Liver (tissue), 8 donors: ENCODE measurements at regions not wholly inside any gene's neighbourhood (a gene's known extent, or its start where the extent isn't known, plus 50 kb on each side); places are given as distances from the start of the nearest gene placed in this dataset.
"Not testable (repeated sequence)": the region's sequence is repeated elsewhere in the genome, so short reads cannot be mapped to it uniquely, and the experiment has no call there.

Experiments
- DNase-seq: peaks from one replicate; pipeline ENCODE4 v3.0.0-alpha.2; 2017; ENCODE audit warnings: low spot score
- H3K27ac ChIP-seq, 2 donors: one replicate each; pipeline ENCODE4 v1.7.0; 2013; ENCODE audit warnings: inconsistent platforms in 2 of 2, low read length in 2 of 2, control low read depth in 1 of 2, low read depth in 1 of 2, mild to moderate bottlenecking in 1 of 2
- H3K27me3 ChIP-seq, 4 donors: one replicate each; pipeline versions ENCODE4 v1.6.1 to v1.7.0; 2013; ENCODE audit warnings: low read length in 3 of 4, inconsistent platforms in 1 of 4, mild to moderate bottlenecking in 1 of 4, moderate library complexity in 1 of 4; ENCODE audit not compliant: control insufficient read depth in 4 of 4, insufficient read depth in 4 of 4
- H3K36me3 ChIP-seq, 4 donors: one replicate each; pipeline versions ENCODE4 v1.6.1 to v1.7.0; 2013; ENCODE audit warnings: low read length in 3 of 4, mild to moderate bottlenecking in 3 of 4, low read depth in 1 of 4, moderate library complexity in 1 of 4; ENCODE audit not compliant: control insufficient read depth in 4 of 4, insufficient read depth in 3 of 4
- H3K4me1 ChIP-seq, 4 donors: one replicate each; pipeline versions ENCODE4 v1.6.1 to v1.7.0; 2013; ENCODE audit warnings: low read length in 3 of 4, mild to moderate bottlenecking in 3 of 4, moderate library complexity in 1 of 4; ENCODE audit not compliant: control insufficient read depth in 4 of 4, insufficient read depth in 4 of 4
- H3K4me3 ChIP-seq, 3 donors: one replicate each; pipeline versions ENCODE4 v1.6.1 to v1.7.0; 2013; ENCODE audit warnings: low read length in 3 of 3, control low read depth in 1 of 3, low read depth in 1 of 3, mild to moderate bottlenecking in 1 of 3
- H3K9ac ChIP-seq, 2 donors: one replicate each; pipeline ENCODE4 v1.7.0; 2013; ENCODE audit warnings: low read length in 2 of 2, mild to moderate bottlenecking in 2 of 2, moderate library complexity in 2 of 2, control low read depth in 1 of 2, low read depth in 1 of 2
- H3K9me3 ChIP-seq, 4 donors: one replicate each; pipeline versions ENCODE4 v1.6.1 to v1.7.0; 2013; ENCODE audit warnings: low read length in 3 of 4; ENCODE audit not compliant: control insufficient read depth in 4 of 4
- ATF3 ChIP-seq: IDR thresholded peaks from 2 replicates; pipeline ENCODE4 v1.6.1; 2016; ENCODE audit warnings: antibody characterized with exemption
- CTCF ChIP-seq: fragments of 150-350 bp; IDR thresholded peaks from 2 replicates; pipeline ENCODE4 v1.5.1; 2017; ENCODE audit warnings: improper control_type of control experiment, low read depth, low read length; ENCODE audit not compliant: missing input control
- EGR1 ChIP-seq, 2 donors: IDR thresholded peaks; 2 replicates each; pipeline ENCODE4 v1.6.1; 2016 to 2018; ENCODE audit warnings: antibody characterized with exemption in 2 of 2, low read depth in 2 of 2
- FOXA1 ChIP-seq: IDR thresholded peaks from 2 replicates; pipeline ENCODE4 v1.6.1; 2016; ENCODE audit warnings: antibody characterized with exemption
- FOXA2 ChIP-seq: IDR thresholded peaks from 2 replicates; pipeline ENCODE4 v1.6.1; 2016; ENCODE audit warnings: antibody characterized with exemption
- GABPA ChIP-seq, 2 donors: IDR thresholded peaks in 1 of 2; conservative IDR thresholded peaks in 1 of 2; 2 replicates each; pipeline ENCODE4 v1.6.1; 2016; ENCODE audit warnings: antibody characterized with exemption in 2 of 2, mild to moderate bottlenecking in 1 of 2, moderate library complexity in 1 of 2
- HNF4A ChIP-seq, 2 donors: conservative IDR thresholded peaks; 2 replicates each; pipeline ENCODE4 v1.6.1; 2016; ENCODE audit warnings: antibody characterized with exemption in 2 of 2, mild to moderate bottlenecking in 2 of 2
- HNF4G ChIP-seq: IDR thresholded peaks from 2 replicates; pipeline ENCODE4 v1.6.1; 2016; ENCODE audit warnings: antibody characterized with exemption
- JUND ChIP-seq, 2 donors: IDR thresholded peaks; 2 replicates each; pipeline ENCODE4 v1.6.1; 2016; ENCODE audit warnings: antibody characterized with exemption in 2 of 2
- MAX ChIP-seq: IDR thresholded peaks from 2 replicates; pipeline ENCODE4 v1.6.1; 2016; ENCODE audit warnings: antibody characterized with exemption
- NR2F2 ChIP-seq: IDR thresholded peaks from 2 replicates; pipeline ENCODE4 v1.6.1; 2016; ENCODE audit warnings: antibody characterized with exemption
- RAD21 ChIP-seq, 2 donors: IDR thresholded peaks; 2 replicates each; pipeline ENCODE4 v1.6.1; 2016; ENCODE audit warnings: antibody characterized with exemption in 2 of 2, mild to moderate bottlenecking in 2 of 2
- REST ChIP-seq: IDR thresholded peaks from 2 replicates; pipeline ENCODE4 v1.6.1; 2016; ENCODE audit warnings: antibody characterized with exemption, mild to moderate bottlenecking
- RXRA ChIP-seq, 2 donors: IDR thresholded peaks; 2 replicates each; pipeline ENCODE4 v1.6.1; 2017 to 2018; ENCODE audit warnings: antibody characterized with exemption in 2 of 2, mild to moderate bottlenecking in 1 of 2
- SP1 ChIP-seq: IDR thresholded peaks from 2 replicates; pipeline ENCODE4 v1.6.1; 2018; ENCODE audit warnings: antibody characterized with exemption, mild to moderate bottlenecking
- TAF1 ChIP-seq: conservative IDR thresholded peaks from 2 replicates; pipeline ENCODE4 v1.6.1; 2016; ENCODE audit warnings: antibody characterized with exemption, mild to moderate bottlenecking
- YY1 ChIP-seq: IDR thresholded peaks from 2 replicates; pipeline ENCODE4 v1.6.1; 2016; ENCODE audit warnings: antibody characterized with exemption, mild to moderate bottlenecking
- ZBTB33 ChIP-seq: IDR thresholded peaks from 2 replicates; pipeline ENCODE4 v1.6.1; 2016; ENCODE audit warnings: antibody characterized with exemption
- WGBS: extraction: QIAGEN DNeasy Blood & Tissue Kit; methylation state at CpG from one replicate; pipeline ENCODE4 v1.1.7; 2013; 5-methylcytosine and 5-hydroxymethylcytosine counted together
- donor health status: healthy.
- donor health status: healthy.
- donor health status: healthy.
- donor health status: healthy.
- donor health status: healthy.

GRCh38 chr3:75329476-75330097, 334.5 kb upstream of the FRG2C start:
- H3K27ac ChIP-seq: no peak overlapping the region
- TF ChIP-seq FOXA2 (no peak), GABPA (IDR thresholded peaks at IDR 0.05 in 1 of 2, conservative IDR thresholded peaks at IDR 0.05 in 1 of 2) (no peak), REST (no peak), TAF1 (no peak), FOXA1 (no peak), HNF4A (conservative IDR thresholded peaks at IDR 0.05) (no peak), NR2F2 (no peak), MAX (no peak), EGR1 (IDR thresholded peaks at IDR 0.05; ENCODE audit: low read depth in 2 of 2) (no peak), JUND (IDR thresholded peaks at IDR 0.05) (no peak), ZBTB33 (no peak), SP1 (no peak), RAD21 (IDR thresholded peaks at IDR 0.05) (no peak), ATF3 (no peak), HNF4G (no peak), CTCF (no peak), YY1 (no peak), RXRA (IDR thresholded peaks at IDR 0.05) (no peak)
- H3K27me3 ChIP-seq: no peaks in the 10 kb centered on the region
- H3K4me3 ChIP-seq: no peak overlapping the region
- no peak for DNase-seq
- 51% methylated on average over 4 of the region's 4 CpGs for WGBS
- no peak overlapping the region for H3K9ac ChIP-seq
- no peaks in the 10 kb centered on the region for H3K36me3 ChIP-seq
- H3K9me3 ChIP-seq: no peaks in the 10 kb centered on the region
- H3K4me1 ChIP-seq: no peaks in the 10 kb centered on the region

GRCh38 chr3:75330446-75330845, 333.7 kb upstream of the FRG2C start:
- not testable (repeated sequence) for H3K9me3 ChIP-seq, H3K27ac ChIP-seq, H3K4me3 ChIP-seq, H3K9ac ChIP-seq, H3K4me1 ChIP-seq, H3K36me3 ChIP-seq, H3K27me3 ChIP-seq, DNase-seq

- not testable (repeated sequence) for DNase-seq, H3K36me3 ChIP-seq, H3K27ac ChIP-seq, H3K9ac ChIP-seq, H3K4me3 ChIP-seq, H3K9me3 ChIP-seq, H3K4me1 ChIP-seq, H3K27me3 ChIP-seq
- 94% methylated on average over 1 of the region's 1 CpG for WGBS
Measured at GRCh38 chr3:75332090-75332489, 332.0 kb upstream of the FRG2C start.
